SK-N-SH (cell line): ENCODE measurements at regions not wholly inside any gene's neighbourhood (a gene's known extent, or its start where the extent isn't known, plus 50 kb on each side); places are given as distances from the start of the nearest gene placed in this dataset.

Experiments used
- CTCF ChIA-PET: fragments of 300-600, 350-600 bp; formaldehyde crosslinking; extraction: SDS; loops from one replicate; lab custom pipeline; 2021; lab: Yijun Ruan, JAX
- POLR2A ChIA-PET: fragments of 350-600 bp; sonication (Branson Sonifier 250); formaldehyde crosslinking; extraction: SDS; loops from one replicate; lab custom pipeline; 2020; ENCODE audit warnings: antibody characterized with exemption, inconsistent platforms; lab: Yijun Ruan, JAX
- DNase-seq: peaks from one replicate; pipeline ENCODE4 v3.0.0; 2012
- H2AFZ ChIP-seq: fragments of 200-600 bp; sonication (generic); 2 replicates; pipeline ENCODE4 v1.8.1; 2016; ENCODE audit warnings: antibody characterized with exemption, mild to moderate bottlenecking, low read depth
- H3F3A ChIP-seq: fragments of 200-600 bp; sonication (generic); replicated peaks from 2 replicates; pipeline ENCODE3; 2016; ENCODE audit warnings: antibody characterized with exemption, mild to moderate bottlenecking; ENCODE audit not compliant: insufficient read depth
- H3K27ac ChIP-seq, 2 experiments: fragments of 200-500 bp in 1 of 2; fragments of 200-600 bp in 1 of 2; sonication (Bioruptor generic) in 1 of 2; sonication (generic), shearing (Covaris generic) in 1 of 2; 2 replicates each; pipeline versions ENCODE4 v1.5.1 to v1.6.1; 2014 to 2016; ENCODE audit warnings: low read depth in 2 of 2, inconsistent platforms in 1 of 2, low read length in 1 of 2, mild to moderate bottlenecking in 1 of 2, mixed read lengths in 1 of 2
- H3K27me3 ChIP-seq: fragments of 200-600 bp; sonication (generic), shearing (Covaris generic); 2 replicates; pipeline ENCODE4 v1.6.1; 2016; ENCODE audit warnings: mixed run types; ENCODE audit not compliant: insufficient read depth
- H3K36me3 ChIP-seq, 2 experiments: fragments of 200-500 bp in 1 of 2; fragments of 200-600 bp in 1 of 2; sonication (Bioruptor generic) in 1 of 2; sonication (generic) in 1 of 2; replicated peaks in 1 of 2; 2 replicates each; pipeline versions ENCODE3 to v1.5.1; 2014 to 2016; ENCODE audit warnings: low read length in 1 of 2, mild to moderate bottlenecking in 1 of 2; ENCODE audit not compliant: insufficient read depth in 2 of 2, control insufficient read depth in 1 of 2
- H3K4me1 ChIP-seq, 2 experiments: fragments of 200-500 bp in 1 of 2; fragments of 200-600 bp in 1 of 2; sonication (Bioruptor generic) in 1 of 2; sonication (generic), shearing (Covaris generic) in 1 of 2; 2 replicates each; pipeline versions ENCODE4 v1.5.1 to v1.6.1; 2014 to 2016; ENCODE audit warnings: low read depth in 1 of 2, low read length in 1 of 2, mixed run types in 1 of 2; ENCODE audit not compliant: insufficient read depth in 2 of 2, control insufficient read depth in 1 of 2
- H3K4me2 ChIP-seq: fragments of 200-600 bp; sonication (generic), shearing (Covaris generic); 2 replicates; pipeline ENCODE4 v1.6.1; 2017; ENCODE audit warnings: mixed run types
- H3K4me3 ChIP-seq, 2 experiments: fragments of 200-500 bp in 1 of 2; fragments of 200-600 bp in 1 of 2; sonication (Bioruptor generic) in 1 of 2; sonication (generic), shearing (Covaris generic) in 1 of 2; 2 replicates each; pipeline versions ENCODE4 v1.5.1 to v1.8.1; 2014 to 2016; ENCODE audit warnings: low read depth in 2 of 2, inconsistent platforms in 1 of 2, low read length in 1 of 2, mild to moderate bottlenecking in 1 of 2, mixed read lengths in 1 of 2, moderate library complexity in 1 of 2
- H3K79me2 ChIP-seq: fragments of 200-600 bp; sonication (generic); 2 replicates; pipeline ENCODE4 v1.8.1; 2017; ENCODE audit warnings: mild to moderate bottlenecking; ENCODE audit not compliant: insufficient read depth
- H3K9ac ChIP-seq: fragments of 200-600 bp; sonication (generic); 2 replicates; pipeline ENCODE4 v1.6.1; 2017; ENCODE audit warnings: mixed run types
- H3K9me2 ChIP-seq: fragments of 200-600 bp; sonication (generic); 2 replicates; pipeline ENCODE4 v1.6.1; 2017; ENCODE audit warnings: mixed run types
- H3K9me3 ChIP-seq: fragments of 200-600 bp; sonication (generic); 2 replicates; pipeline ENCODE4 v1.6.1; 2017; ENCODE audit warnings: mixed run types, mild to moderate bottlenecking, moderate library complexity
- H4K20me1 ChIP-seq: fragments of 200-600 bp; sonication (generic); 2 replicates; pipeline ENCODE4 v1.6.1; 2017; ENCODE audit warnings: mild to moderate bottlenecking, mixed run types; ENCODE audit not compliant: insufficient read depth
- EP300 ChIP-seq, 2 experiments: IDR thresholded peaks; 2 replicates each; pipeline versions ENCODE4 v1.4.0 to v1.6.1; 2012; ENCODE audit warnings: borderline replicate concordance in 1 of 2, low read depth in 1 of 2, low read length in 1 of 2
- FOSL2 ChIP-seq: IDR thresholded peaks from 2 replicates; pipeline ENCODE4 v1.4.0; 2012; ENCODE audit warnings: low read depth, mild to moderate bottlenecking, moderate library complexity, borderline replicate concordance
- FOXJ3 ChIP-seq: sonication (generic); formaldehyde crosslinking; IDR thresholded peaks from 2 replicates; pipeline ENCODE4 v1.5.1; 2020; ENCODE audit warnings: mild to moderate bottlenecking, missing genetic modification reagents
- FOXM1 ChIP-seq: IDR thresholded peaks from 2 replicates; pipeline ENCODE4 v1.4.0; 2012; ENCODE audit warnings: low read depth, mild to moderate bottlenecking
- GATA2 ChIP-seq: sonication (generic); formaldehyde crosslinking; IDR thresholded peaks from 2 replicates; pipeline ENCODE4 v1.5.0; 2020; ENCODE audit warnings: mild to moderate bottlenecking, missing genetic modification reagents
- IRF3 ChIP-seq: fragments of 150-350 bp; IDR thresholded peaks from 2 replicates; pipeline ENCODE4 v1.6.1; 2016; ENCODE audit warnings: mild to moderate bottlenecking, low read depth, low read length
- JUND ChIP-seq: IDR thresholded peaks from 2 replicates; pipeline ENCODE4 v1.4.0; 2012
- MEF2A ChIP-seq: IDR thresholded peaks from 2 replicates; pipeline ENCODE4 v1.4.0; 2012; ENCODE audit warnings: low read depth, borderline replicate concordance
- NFIC ChIP-seq: IDR thresholded peaks from 2 replicates; pipeline ENCODE4 v1.4.0; 2012; ENCODE audit warnings: borderline replicate concordance
- POLR2AphosphoS5 ChIP-seq: IDR thresholded peaks from 2 replicates; pipeline ENCODE4 v1.6.1; 2012; ENCODE audit warnings: low read depth, low read length
- RCOR1 ChIP-seq: fragments of 150-350 bp; IDR thresholded peaks from 2 replicates; pipeline ENCODE4 v1.6.1; 2017; ENCODE audit warnings: antibody characterized with exemption, low read length
- REST ChIP-seq: IDR thresholded peaks from 2 replicates; pipeline ENCODE4 v1.6.1; 2012; ENCODE audit warnings: mild to moderate bottlenecking, low read depth, low read length, moderate library complexity
- RXRA ChIP-seq: IDR thresholded peaks from 2 replicates; pipeline ENCODE4 v1.4.0; 2012; ENCODE audit warnings: low read depth, mild to moderate bottlenecking, borderline replicate concordance
- TCF12 ChIP-seq: IDR thresholded peaks from 2 replicates; pipeline ENCODE4 v1.4.0; 2012
- TEAD4 ChIP-seq: IDR thresholded peaks from 2 replicates; pipeline ENCODE4 v1.4.0; 2012; ENCODE audit warnings: mild to moderate bottlenecking, borderline replicate concordance; ENCODE audit not compliant: insufficient read depth
- YY1 ChIP-seq: IDR thresholded peaks from 2 replicates; pipeline ENCODE4 v1.4.0; 2012; ENCODE audit warnings: low read depth, mild to moderate bottlenecking
- WGBS: methylation state at CpG from one replicate; pipeline ENCODE4 v1.1.6; 2017; ENCODE audit warnings: low lambda C conversion rate; 5-methylcytosine and 5-hydroxymethylcytosine counted together
- TF ChIP-seq, protein P1 (sequence below): IDR thresholded peaks from 2 replicates; pipeline ENCODE4; 2012

GRCh38 chr6:156379392-156380289 lies 397.5 kb upstream of the ARID1B start:
- Histone ChIP-seq H3K9me2 (no peaks in the 10 kb centered on the region), H3K4me1 (peaks cover 6 to 18% of the 10 kb centered on the region in 2 experiments; a peak in 3 of 4 replicates), H3K27ac (peak overlapping the region; percentile 62 to 78; a peak in 3 of 4 replicates), H3K36me3 (no peaks in the 10 kb centered on the region), H3K4me3 (no peak overlapping the region; a peak in 1 of 4 replicates), H3K27me3 (no peaks in the 10 kb centered on the region), H3F3A (peaks cover 10% of the 10 kb centered on the region), H3K9ac (peak overlapping the region; percentile 4; the same call in 1 of the 2 replicates), H3K4me2 (peak overlapping the region; percentile 41; the same call in 1 of the 2 replicates), H2AFZ (no peak overlapping the region), H3K79me2 (no peaks in the 10 kb centered on the region), H3K9me3 (no peaks in the 10 kb centered on the region), H4K20me1 (no peaks in the 10 kb centered on the region)
- CTCF ChIA-PET, result interaction anchor here (0.9 to 1.1 kb wide), 2 partner anchors 17 to 217 kb away, joined by 3 read pairs; no protein-coding TSS in a partner anchor
- no peak for DNase-seq
- TF ChIP-seq MEF2A (peak; percentile 30; the same call in 1 of the 2 replicates), FOSL2 (peak; percentile 11; the same call in 1 of the 2 replicates), NFIC (0 out of 2 replicates have a peak, but pooled peaks have one; percentile 13), TCF12 (peak; percentile 54), TEAD4 (peak; percentile 53; the same call in 1 of the 2 replicates), RXRA (no peak), YY1 (no peak), EP300 (IDR thresholded peaks at IDR 0.05; ENCODE audit: borderline replicate concordance in 1 of 2, low read depth in 1 of 2, low read length in 1 of 2) (peak in 1 of 2 experiments; percentile 41; a peak in 1 of 4 replicates), JUND (peak; percentile 47)
- TF ChIP-seq, protein P1, sequence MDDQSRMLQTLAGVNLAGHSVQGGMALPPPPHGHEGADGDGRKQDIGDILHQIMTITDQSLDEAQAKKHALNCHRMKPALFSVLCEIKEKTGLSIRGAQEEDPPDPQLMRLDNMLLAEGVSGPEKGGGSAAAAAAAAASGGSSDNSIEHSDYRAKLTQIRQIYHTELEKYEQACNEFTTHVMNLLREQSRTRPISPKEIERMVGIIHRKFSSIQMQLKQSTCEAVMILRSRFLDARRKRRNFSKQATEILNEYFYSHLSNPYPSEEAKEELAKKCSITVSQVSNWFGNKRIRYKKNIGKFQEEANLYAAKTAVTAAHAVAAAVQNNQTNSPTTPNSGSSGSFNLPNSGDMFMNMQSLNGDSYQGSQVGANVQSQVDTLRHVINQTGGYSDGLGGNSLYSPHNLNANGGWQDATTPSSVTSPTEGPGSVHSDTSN, result peak; percentile 30
- POLR2A ChIA-PET, result no interaction called here
- WGBS, result 27% methylated on average over 7 of the region's 7 CpGs

DNA sequence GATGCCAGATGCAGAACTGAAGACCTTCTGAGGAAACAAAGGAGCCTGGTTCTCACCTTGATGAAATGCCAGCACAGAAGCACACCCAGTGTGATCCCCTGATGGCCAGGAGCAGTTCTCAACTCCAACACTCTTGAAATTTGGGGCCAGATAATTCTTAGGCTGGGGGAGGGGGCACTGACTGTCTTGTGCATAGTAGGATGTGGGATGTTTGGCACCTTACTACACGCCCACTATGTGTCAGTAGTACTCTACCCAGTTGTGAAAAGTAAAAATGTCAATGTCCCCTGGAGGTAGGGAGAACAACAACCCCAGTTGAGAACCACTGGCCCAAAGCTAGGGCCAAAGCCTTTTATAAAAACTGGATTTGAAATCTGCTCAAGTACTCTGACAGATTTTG lies 398.3 kb upstream of the ARID1B start:
- ChIA-PET CTCF (interaction anchor here (0.9 kb wide), 1 partner anchor 18 kb away, joined by 3 read pairs; no protein-coding TSS in a partner anchor), POLR2A (no interaction called here)
- WGBS, result 71% methylated on average over 1 of the region's 1 CpG
- H3K9me3 ChIP-seq, result no peaks in the 10 kb centered on the region
- no peak overlapping the region for H2AFZ ChIP-seq
- peak overlapping the region in 1 of 2 experiments; percentile 78; a peak in 2 of 4 replicates for H3K27ac ChIP-seq
- H3K79me2 ChIP-seq, result no peaks in the 10 kb centered on the region
- H3K4me1 ChIP-seq, result peaks cover 6 to 18% of the 10 kb centered on the region in 2 experiments; a peak in 3 of 4 replicates
- no peaks in the 10 kb centered on the region for H3K9me2 ChIP-seq
- no peak overlapping the region for H3K4me2 ChIP-seq
- no peak for DNase-seq
- no peak overlapping the region; a peak in 1 of 4 replicates for H3K4me3 ChIP-seq
- peaks cover 10% of the 10 kb centered on the region for H3F3A ChIP-seq
- no peaks in the 10 kb centered on the region for H3K27me3 ChIP-seq
- no peaks in the 10 kb centered on the region for H3K36me3 ChIP-seq
- no peaks in the 10 kb centered on the region for H4K20me1 ChIP-seq
- H3K9ac ChIP-seq, result no peak overlapping the region
- TF ChIP-seq FOXJ3 (CRISPR knock-in tag), result no peak
- TF ChIP-seq RCOR1, result no peak
- no peak for TF ChIP-seq TEAD4
- TF ChIP-seq REST, result no peak
- TF ChIP-seq JUND, result no peak
- TF ChIP-seq GATA2, result no peak
- no peak for TF ChIP-seq POLR2AphosphoS5
- no peak for TF ChIP-seq IRF3
- no peak for TF ChIP-seq FOXM1
- TF ChIP-seq, protein P1, result no peak
- TF ChIP-seq FOSL2, result no peak
